ENCODE measurements at regions not wholly inside any gene's neighbourhood (a gene's known extent, or its start where the extent isn't known, plus 50 kb on each side); places are given as distances from the start of the nearest gene placed in this dataset.

DNA sequence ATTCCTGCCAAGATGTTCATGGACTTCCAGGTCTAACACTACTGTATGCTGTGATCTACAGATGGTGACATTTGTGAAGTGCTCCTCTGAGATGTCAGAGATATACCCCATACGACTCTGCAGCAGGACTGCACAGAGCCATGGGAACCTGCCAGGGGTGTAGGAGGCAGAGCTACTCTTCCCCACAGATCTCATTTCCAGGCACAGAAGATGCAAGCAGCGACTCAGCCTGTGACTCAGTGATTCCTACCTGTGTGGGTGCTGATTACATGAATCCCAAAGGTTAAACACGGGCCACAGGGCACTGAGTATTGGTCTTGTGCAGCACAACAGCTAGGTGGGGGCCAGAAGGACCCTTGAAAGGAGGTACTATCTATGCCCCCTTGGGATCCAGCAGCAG lies 137.0 kb upstream of the SOX9 start:
- TF ChIP-seq POLR2A (IDR thresholded peaks at IDR 0.05; ENCODE audit: low read depth, low read length) (no peak), POLR2AphosphoS5 (IDR thresholded peaks at IDR 0.05; ENCODE audit: low read depth, low read length) (no peak)
